H1 (cell line): ENCODE measurements at regions not wholly inside any gene's neighbourhood (a gene's known extent, or its start where the extent isn't known, plus 50 kb on each side); places are given as distances from the start of the nearest gene placed in this dataset.

Experiments used
- CTCF ChIP-seq, 3 experiments: IDR thresholded peaks; 1 replicate in 2 of 3; 2 replicates in 1 of 3; pipeline versions ENCODE4 v1.5.1 to v1.6.1; 2011; ENCODE audit warnings: low read length in 3 of 3, mild to moderate bottlenecking in 3 of 3, inconsistent platforms in 2 of 3, low read depth in 1 of 3, moderate library complexity in 1 of 3; ENCODE audit not compliant: insufficient read depth in 1 of 3; ENCODE audit errors: control extremely low read depth in 1 of 3
- EGR1 ChIP-seq: IDR thresholded peaks from 2 replicates; pipeline ENCODE4 v1.6.1; 2011; ENCODE audit warnings: low read depth, low read length, borderline replicate concordance
- EP300 ChIP-seq, 2 experiments: IDR thresholded peaks; 1 replicate in 1 of 2; 2 replicates in 1 of 2; pipeline ENCODE4 v1.6.1; 2011 to 2012; ENCODE audit warnings: low read depth in 2 of 2, low read length in 2 of 2, mild to moderate bottlenecking in 2 of 2, borderline replicate concordance in 1 of 2, inconsistent platforms in 1 of 2, moderate library complexity in 1 of 2
- EZH2 ChIP-seq: fragments of 200-600 bp; sonication (generic); IDR thresholded peaks from 2 replicates; pipeline ENCODE4 v1.7.1; 2012; ENCODE audit warnings: low read depth, mild to moderate bottlenecking, moderate library complexity, low read length, inconsistent platforms; ENCODE audit not compliant: severe bottlenecking
- POLR2A ChIP-seq, 2 experiments: IDR thresholded peaks; 1 replicate in 1 of 2; 2 replicates in 1 of 2; pipeline ENCODE4 v1.6.1; 2011; ENCODE audit warnings: low read depth in 2 of 2, low read length in 2 of 2, mild to moderate bottlenecking in 2 of 2; ENCODE audit errors: control extremely low read depth in 1 of 2
- RFX5 ChIP-seq: IDR thresholded peaks from 2 replicates; pipeline ENCODE4 v1.6.1; 2011; ENCODE audit warnings: low read depth, low read length, improper control_type of control experiment, borderline replicate concordance
- SRF ChIP-seq: IDR thresholded peaks from 2 replicates; pipeline ENCODE4 v1.6.1; 2011; ENCODE audit warnings: mild to moderate bottlenecking, low read depth, low read length, moderate library complexity
- TAF7 ChIP-seq: optimal IDR thresholded peaks from 2 replicates; pipeline ENCODE3; 2011; ENCODE audit warnings: low read depth, mild to moderate bottlenecking, inconsistent platforms, low read length, moderate library complexity, borderline replicate concordance
- USF2 ChIP-seq: IDR thresholded peaks from 2 replicates; pipeline ENCODE4 v1.6.1; 2011; ENCODE audit warnings: low read length, improper control_type of control experiment
- ZNF274 ChIP-seq: IDR thresholded peaks from 2 replicates; pipeline ENCODE4 v1.7.0; 2012; ENCODE audit warnings: low read length, borderline replicate concordance; ENCODE audit errors: extremely low read depth

- TF ChIP-seq EP300 (IDR thresholded peaks at IDR 0.05; ENCODE audit: borderline replicate concordance in 1 of 2, low read depth in 2 of 2, low read length in 2 of 2) (no peak), EGR1 (no peak), CTCF (IDR thresholded peaks at IDR 0.05; ENCODE audit: control extremely low read depth in 1 of 3, insufficient read depth in 1 of 3, low read depth in 1 of 3, low read length in 3 of 3) (no peak), TAF7 (no peak), USF2 (no peak), RFX5 (no peak), SRF (no peak), POLR2A (IDR thresholded peaks at IDR 0.05; ENCODE audit: control extremely low read depth in 1 of 2, low read depth in 2 of 2, low read length in 2 of 2) (no peak), EZH2 (no peak), ZNF274 (no peak)
Measured at GRCh38 chr4:57635910-57636309, 525.7 kb upstream of the IGFBP7 start.
